Stimulated activated CD4-positive, alpha-beta T cell treated with anti-CD3 and anti-CD28 coated beads, TNF-alpha, amount 100 ng/mL, for 4 hours (primary cell): ENCODE measurements at regions not wholly inside any gene's neighbourhood (a gene's known extent, or its start where the extent isn't known, plus 50 kb on each side); places are given as distances from the start of the nearest gene placed in this dataset.

Experiments used
- DNase-seq, 3 experiments: peaks; one replicate each; pipeline ENCODE4 v3.0.0-alpha.2; 2020; ENCODE audit warnings: low read depth in 3 of 3

GRCh38 chr11:95282291-95282751 is 51.3 kb upstream of the SESN3 start:
- no peak for DNase-seq
